Activated CD4-positive, alpha-beta memory T cell treated with anti-CD3 and anti-CD28 coated beads for 36 hours (primary cell): ENCODE measurements at regions not wholly inside any gene's neighbourhood (a gene's known extent, or its start where the extent isn't known, plus 50 kb on each side); places are given as distances from the start of the nearest gene placed in this dataset.

Experiments
- CTCF ChIA-PET: fragments of 350-600 bp; sonication (Branson Sonifier 250); formaldehyde crosslinking; loops from one replicate; lab custom pipeline; 2021; ENCODE audit warnings: antibody characterized with exemption, inconsistent platforms; lab: Charles Lee
- POLR2A ChIA-PET: fragments of 350-600 bp; sonication (Branson Sonifier 250); formaldehyde crosslinking; loops from one replicate; lab custom pipeline; 2021; ENCODE audit warnings: antibody characterized with exemption; lab: Charles Lee
- DNase-seq: peaks from one replicate; pipeline ENCODE4 v3.0.0-alpha.2; 2020
- H3K27ac Mint-ChIP-seq: one replicate; pipeline ENCODE4 v1.8.0; 2021; ENCODE audit warnings: mixed read lengths
- H3K27me3 Mint-ChIP-seq: one replicate; pipeline ENCODE4 v1.8.0; 2021; ENCODE audit warnings: mixed read lengths
- H3K36me3 Mint-ChIP-seq: one replicate; pipeline ENCODE4 v1.8.0; 2021; ENCODE audit warnings: mixed read lengths
- H3K4me1 Mint-ChIP-seq: one replicate; pipeline ENCODE4 v1.8.0; 2021; ENCODE audit warnings: low read depth, mixed read lengths
- H3K4me3 Mint-ChIP-seq: one replicate; pipeline ENCODE4 v1.8.0; 2021; ENCODE audit warnings: mild to moderate bottlenecking, mixed read lengths
- H3K9me3 Mint-ChIP-seq: one replicate; pipeline ENCODE4 v1.8.0; 2021; ENCODE audit warnings: mixed read lengths
- intact Hi-C: fragments of 100-400 bp; cut with micrococcal nuclease; formaldehyde crosslinking; loops from one replicate; pipeline ENCODE4 v1.15.1; 2023

- Mint-ChIP-seq H3K9me3 (no peaks in the 10 kb centered on the region), H3K4me3 (no peak overlapping the region), H3K27me3 (no peaks in the 10 kb centered on the region), H3K36me3 (no peaks in the 10 kb centered on the region), H3K27ac (no peak overlapping the region), H3K4me1 (no peaks in the 10 kb centered on the region)
- DNase-seq = no peak
- intact Hi-C loops = no loop called here
- CTCF ChIA-PET = no interaction called here
- POLR2A ChIA-PET = no interaction called here
Measured at GRCh38 chr4:175927121-175927520, 115.1 kb upstream of the GPM6A start.

GRCh38 chr4:175929441-175929840 is 117.4 kb upstream of the GPM6A start:
- Mint-ChIP-seq H3K4me1 (no peaks in the 10 kb centered on the region), H3K27me3 (no peaks in the 10 kb centered on the region), H3K27ac (no peak overlapping the region), H3K36me3 (no peaks in the 10 kb centered on the region), H3K9me3 (no peaks in the 10 kb centered on the region), H3K4me3 (no peak overlapping the region)
- intact Hi-C loops = no loop called here
- ChIA-PET CTCF (no interaction called here), POLR2A (no interaction called here)
- DNase-seq = no peak

- ChIA-PET POLR2A (no interaction called here), CTCF (no interaction called here)
- intact Hi-C loops = no loop called here
- Mint-ChIP-seq H3K36me3 (no peaks in the 10 kb centered on the region), H3K4me1 (no peaks in the 10 kb centered on the region), H3K27ac (no peak overlapping the region), H3K27me3 (no peaks in the 10 kb centered on the region), H3K9me3 (no peaks in the 10 kb centered on the region), H3K4me3 (no peak overlapping the region)
- no peak for DNase-seq
Measured at GRCh38 chr4:175929932-175930331, 117.9 kb upstream of the GPM6A start.

- ChIA-PET CTCF (no interaction called here), POLR2A (no interaction called here)
- DNase-seq = no peak
- Mint-ChIP-seq H3K4me3 (no peak overlapping the region), H3K9me3 (no peaks in the 10 kb centered on the region), H3K36me3 (no peaks in the 10 kb centered on the region), H3K27ac (no peak overlapping the region), H3K27me3 (no peaks in the 10 kb centered on the region), H3K4me1 (no peaks in the 10 kb centered on the region)
- intact Hi-C loops = no loop called here
Measured at GRCh38 chr4:175930471-175930870, 118.4 kb upstream of the GPM6A start.

- Mint-ChIP-seq H3K9me3 (no peaks in the 10 kb centered on the region), H3K36me3 (no peaks in the 10 kb centered on the region), H3K27me3 (no peaks in the 10 kb centered on the region), H3K4me1 (no peaks in the 10 kb centered on the region), H3K4me3 (no peak overlapping the region), H3K27ac (no peak overlapping the region)
- DNase-seq = no peak
- ChIA-PET CTCF (interaction anchor here (0.6 kb wide), 1 partner anchor 1805 kb away, joined by 3 read pairs; no protein-coding TSS in a partner anchor), POLR2A (no interaction called here)
- intact Hi-C loops = no loop called here
Measured at GRCh38 chr4:175932116-175932515, 120.1 kb upstream of the GPM6A start.

GRCh38 chr4:175934506-175934905 is 122.4 kb upstream of the GPM6A start:
- Mint-ChIP-seq H3K4me3 (no peak overlapping the region), H3K9me3 (no peaks in the 10 kb centered on the region), H3K4me1 (no peaks in the 10 kb centered on the region), H3K36me3 (no peaks in the 10 kb centered on the region), H3K27ac (no peak overlapping the region), H3K27me3 (no peaks in the 10 kb centered on the region)
- no peak for DNase-seq
- POLR2A ChIA-PET = no interaction called here
- intact Hi-C loops = no loop called here
- CTCF ChIA-PET = no interaction called here

- H3K27ac Mint-ChIP-seq = no peak overlapping the region
- DNase-seq = no peak
- H3K27me3 Mint-ChIP-seq = no peaks in the 10 kb centered on the region
- no peak overlapping the region for H3K4me3 Mint-ChIP-seq
- intact Hi-C loops = no loop called here
- H3K9me3 Mint-ChIP-seq = no peaks in the 10 kb centered on the region
- H3K4me1 Mint-ChIP-seq = no peaks in the 10 kb centered on the region
- ChIA-PET POLR2A (no interaction called here), CTCF (no interaction called here)
- no peaks in the 10 kb centered on the region for H3K36me3 Mint-ChIP-seq
Measured at GRCh38 chr4:175935016-175935661, 123.1 kb upstream of the GPM6A start.

GRCh38 chr4:175944126-175944910 is 121.3 kb upstream of the WDR17 start:
- peaks cover 6% of the 10 kb centered on the region for H3K4me1 Mint-ChIP-seq
- H3K36me3 Mint-ChIP-seq = no peaks in the 10 kb centered on the region
- intact Hi-C loops = loop anchor here (2.0 kb wide), 1 partner anchor 332 kb away; no protein-coding TSS in a partner anchor
- no peak for DNase-seq
- ChIA-PET POLR2A (no interaction called here), CTCF (interaction anchor here (0.7 kb wide), 1 partner anchor 1103 kb away, joined by 3 read pairs; no protein-coding TSS in a partner anchor)
- no peak overlapping the region for H3K4me3 Mint-ChIP-seq
- H3K27me3 Mint-ChIP-seq = peaks cover 1% of the 10 kb centered on the region
- H3K27ac Mint-ChIP-seq = no peak overlapping the region
- no peaks in the 10 kb centered on the region for H3K9me3 Mint-ChIP-seq

GRCh38 chr4:175946472-175947116 is 119.0 kb upstream of the WDR17 start:
- Mint-ChIP-seq H3K9me3 (no peaks in the 10 kb centered on the region), H3K27ac (no peak overlapping the region), H3K4me1 (peaks cover 6% of the 10 kb centered on the region), H3K27me3 (peaks cover 1% of the 10 kb centered on the region), H3K4me3 (no peak overlapping the region), H3K36me3 (no peaks in the 10 kb centered on the region)
- DNase-seq = no peak
- ChIA-PET CTCF (interaction anchor here (0.6 to 0.8 kb wide), 2 partner anchors 32 to 250 kb away, joined by 3 to 4 read pairs; no protein-coding TSS in a partner anchor), POLR2A (no interaction called here)
- intact Hi-C loops = loop anchor here (1.0 to 5.0 kb wide), 3 partner anchors 176 to 1101 kb away; no protein-coding TSS in a partner anchor

GRCh38 chr4:175947117-175947722 is 118.4 kb upstream of the WDR17 start:
- no peaks in the 10 kb centered on the region for H3K36me3 Mint-ChIP-seq
- peaks cover 6% of the 10 kb centered on the region for H3K4me1 Mint-ChIP-seq
- no peaks in the 10 kb centered on the region for H3K9me3 Mint-ChIP-seq
- CTCF ChIA-PET = interaction anchor here (0.6 to 0.8 kb wide), 2 partner anchors 32 to 249 kb away, joined by 3 to 4 read pairs; no protein-coding TSS in a partner anchor
- POLR2A ChIA-PET = no interaction called here
- intact Hi-C loops = loop anchor here (1.0 to 5.0 kb wide), 3 partner anchors 175 to 1100 kb away; no protein-coding TSS in a partner anchor
- DNase-seq = no peak
- no peak overlapping the region for H3K4me3 Mint-ChIP-seq
- no peak overlapping the region for H3K27ac Mint-ChIP-seq
- peaks cover 3% of the 10 kb centered on the region for H3K27me3 Mint-ChIP-seq

GRCh38 chr4:175951794-175952193 is 113.8 kb upstream of the WDR17 start:
- ChIA-PET POLR2A (no interaction called here), CTCF (no interaction called here)
- Mint-ChIP-seq H3K4me1 (no peaks in the 10 kb centered on the region), H3K4me3 (no peak overlapping the region), H3K9me3 (no peaks in the 10 kb centered on the region), H3K27ac (no peak overlapping the region), H3K36me3 (no peaks in the 10 kb centered on the region), H3K27me3 (peaks cover 2% of the 10 kb centered on the region)
- intact Hi-C loops = no loop called here
- no peak for DNase-seq

- Mint-ChIP-seq H3K36me3 (no peaks in the 10 kb centered on the region), H3K4me3 (no peak overlapping the region), H3K27ac (no peak overlapping the region), H3K4me1 (no peaks in the 10 kb centered on the region), H3K9me3 (no peaks in the 10 kb centered on the region), H3K27me3 (peaks cover 2% of the 10 kb centered on the region)
- DNase-seq = no peak
- intact Hi-C loops = no loop called here
- ChIA-PET POLR2A (no interaction called here), CTCF (interaction anchor here (0.6 kb wide), 1 partner anchor 217 kb away, joined by 3 read pairs; no protein-coding TSS in a partner anchor)
Measured at GRCh38 chr4:175953116-175953515, 112.5 kb upstream of the WDR17 start.
